Ishikawa (cell line): ENCODE measurements at regions not wholly inside any gene's neighbourhood (a gene's known extent, or its start where the extent isn't known, plus 50 kb on each side); places are given as distances from the start of the nearest gene placed in this dataset.
A peak's percentile ranks its signal among the peaks of the same experiment; 100 is the strongest.

ENCODE experiments used
- CREB1 ChIP-seq: IDR thresholded peaks from 2 replicates; pipeline ENCODE4 v1.6.1; 2012; ENCODE audit warnings: low read depth
- EGR1 ChIP-seq: IDR thresholded peaks from 2 replicates; pipeline ENCODE4 v1.6.1; 2012
- EP300 ChIP-seq: IDR thresholded peaks from 2 replicates; pipeline ENCODE4 v1.6.1; 2012; ENCODE audit warnings: borderline replicate concordance
- FOXM1 ChIP-seq: IDR thresholded peaks from 2 replicates; pipeline ENCODE4 v1.6.1; 2012; ENCODE audit warnings: low read depth, borderline replicate concordance
- NFIC ChIP-seq: IDR thresholded peaks from 2 replicates; pipeline ENCODE4 v1.6.1; 2012
- TAF1 ChIP-seq: IDR thresholded peaks from 2 replicates; pipeline ENCODE4 v1.6.1; 2012; ENCODE audit warnings: low read depth, mild to moderate bottlenecking
- TEAD4 ChIP-seq: IDR thresholded peaks from 2 replicates; pipeline ENCODE4 v1.6.1; 2012
- YY1 ChIP-seq: IDR thresholded peaks from 2 replicates; pipeline ENCODE4 v1.6.1; 2012; ENCODE audit warnings: low read depth
- TF ChIP-seq, protein P1 (sequence below): IDR thresholded peaks from 2 replicates; pipeline ENCODE4 v1.6.1; 2012
- TF ChIP-seq, protein P2 (sequence below): IDR thresholded peaks from 2 replicates; pipeline ENCODE4 v1.6.1; 2012; ENCODE audit warnings: low read depth, mild to moderate bottlenecking

GRCh38 chr13:28557725-28558520 lies 63.0 kb upstream of the FLT1 start:
- TF ChIP-seq NFIC: no peak
- TF ChIP-seq CREB1: no peak
- no peak for TF ChIP-seq TAF1
- TF ChIP-seq, protein P1, sequence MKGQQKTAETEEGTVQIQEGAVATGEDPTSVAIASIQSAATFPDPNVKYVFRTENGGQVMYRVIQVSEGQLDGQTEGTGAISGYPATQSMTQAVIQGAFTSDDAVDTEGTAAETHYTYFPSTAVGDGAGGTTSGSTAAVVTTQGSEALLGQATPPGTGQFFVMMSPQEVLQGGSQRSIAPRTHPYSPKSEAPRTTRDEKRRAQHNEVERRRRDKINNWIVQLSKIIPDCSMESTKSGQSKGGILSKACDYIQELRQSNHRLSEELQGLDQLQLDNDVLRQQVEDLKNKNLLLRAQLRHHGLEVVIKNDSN: no peak
- TF ChIP-seq YY1: no peak
- no peak for TF ChIP-seq EP300
- no peak for TF ChIP-seq FOXM1
- TF ChIP-seq, protein P2, sequence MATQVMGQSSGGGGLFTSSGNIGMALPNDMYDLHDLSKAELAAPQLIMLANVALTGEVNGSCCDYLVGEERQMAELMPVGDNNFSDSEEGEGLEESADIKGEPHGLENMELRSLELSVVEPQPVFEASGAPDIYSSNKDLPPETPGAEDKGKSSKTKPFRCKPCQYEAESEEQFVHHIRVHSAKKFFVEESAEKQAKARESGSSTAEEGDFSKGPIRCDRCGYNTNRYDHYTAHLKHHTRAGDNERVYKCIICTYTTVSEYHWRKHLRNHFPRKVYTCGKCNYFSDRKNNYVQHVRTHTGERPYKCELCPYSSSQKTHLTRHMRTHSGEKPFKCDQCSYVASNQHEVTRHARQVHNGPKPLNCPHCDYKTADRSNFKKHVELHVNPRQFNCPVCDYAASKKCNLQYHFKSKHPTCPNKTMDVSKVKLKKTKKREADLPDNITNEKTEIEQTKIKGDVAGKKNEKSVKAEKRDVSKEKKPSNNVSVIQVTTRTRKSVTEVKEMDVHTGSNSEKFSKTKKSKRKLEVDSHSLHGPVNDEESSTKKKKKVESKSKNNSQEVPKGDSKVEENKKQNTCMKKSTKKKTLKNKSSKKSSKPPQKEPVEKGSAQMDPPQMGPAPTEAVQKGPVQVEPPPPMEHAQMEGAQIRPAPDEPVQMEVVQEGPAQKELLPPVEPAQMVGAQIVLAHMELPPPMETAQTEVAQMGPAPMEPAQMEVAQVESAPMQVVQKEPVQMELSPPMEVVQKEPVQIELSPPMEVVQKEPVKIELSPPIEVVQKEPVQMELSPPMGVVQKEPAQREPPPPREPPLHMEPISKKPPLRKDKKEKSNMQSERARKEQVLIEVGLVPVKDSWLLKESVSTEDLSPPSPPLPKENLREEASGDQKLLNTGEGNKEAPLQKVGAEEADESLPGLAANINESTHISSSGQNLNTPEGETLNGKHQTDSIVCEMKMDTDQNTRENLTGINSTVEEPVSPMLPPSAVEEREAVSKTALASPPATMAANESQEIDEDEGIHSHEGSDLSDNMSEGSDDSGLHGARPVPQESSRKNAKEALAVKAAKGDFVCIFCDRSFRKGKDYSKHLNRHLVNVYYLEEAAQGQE: no peak
- TF ChIP-seq TEAD4: 0 out of 2 replicates have a peak, but pooled peaks have one; percentile 26
- TF ChIP-seq EGR1: no peak
